GM19463 (cell line): ENCODE measurements at regions not wholly inside any gene's neighbourhood (a gene's known extent, or its start where the extent isn't known, plus 50 kb on each side); places are given as distances from the start of the nearest gene placed in this dataset.

Experiments used
- ATAC-seq: cut with Tn5 transposase; IDR thresholded peaks from one replicate; pipeline ENCODE4 v1.9.1; 2021; ENCODE audit warnings: mild to moderate bottlenecking, moderate library complexity; ENCODE audit not compliant: unreplicated experiment

GRCh38 chr17:77701996-77702395 lies 256.5 kb upstream of the TNRC6C start:
- no peak for ATAC-seq

- ATAC-seq: no peak
These were observed 254.3 kb upstream of the TNRC6C start for GRCh38 chr17:77704048-77704815.

GRCh38 chr17:77706938-77707337 lies 251.6 kb upstream of the TNRC6C start:
- ATAC-seq: no peak

GRCh38 chr17:77707546-77707945 lies 251.0 kb upstream of the TNRC6C start:
- ATAC-seq: no peak

GRCh38 chr17:77708049-77708448 lies 250.5 kb upstream of the TNRC6C start:
- no peak for ATAC-seq

GRCh38 chr17:77708936-77709335 lies 249.6 kb upstream of the TNRC6C start:
- no peak for ATAC-seq

- no peak for ATAC-seq
These were observed 248.9 kb upstream of the TNRC6C start for GRCh38 chr17:77709594-77709993.

- ATAC-seq: no peak
These were observed 245.9 kb upstream of the TNRC6C start for GRCh38 chr17:77712578-77712977.

- ATAC-seq: no peak
These were observed 242.1 kb upstream of the TNRC6C start for GRCh38 chr17:77716289-77716926.

GRCh38 chr17:77717941-77718668 lies 240.4 kb upstream of the TNRC6C start:
- ATAC-seq: no peak

GRCh38 chr17:77718669-77718961 lies 239.9 kb upstream of the TNRC6C start:
- no peak for ATAC-seq

- ATAC-seq: no peak
These were observed 238.7 kb upstream of the TNRC6C start for GRCh38 chr17:77719806-77720205.

GRCh38 chr17:77720946-77721845 lies 237.3 kb upstream of the TNRC6C start:
- no peak for ATAC-seq

- no peak for ATAC-seq
These were observed 236.7 kb upstream of the TNRC6C start for GRCh38 chr17:77721846-77722160.

GRCh38 chr17:77722366-77722765 lies 236.1 kb upstream of the TNRC6C start:
- no peak for ATAC-seq

- no peak for ATAC-seq
These were observed 235.2 kb upstream of the TNRC6C start for GRCh38 chr17:77723071-77723908.

- ATAC-seq: no peak
These were observed 234.3 kb upstream of the TNRC6C start for GRCh38 chr17:77723909-77724875.

- ATAC-seq: no peak
These were observed 233.5 kb upstream of the TNRC6C start for GRCh38 chr17:77724876-77725615.

GRCh38 chr17:77725846-77726245 lies 232.7 kb upstream of the TNRC6C start:
- ATAC-seq: no peak
